Stomach smooth muscle (tissue), 2 donors: ENCODE measurements at regions not wholly inside any gene's neighbourhood (a gene's known extent, or its start where the extent isn't known, plus 50 kb on each side); places are given as distances from the start of the nearest gene placed in this dataset.
"Not testable (repeated sequence)": the region's sequence is repeated elsewhere in the genome, so short reads cannot be mapped to it uniquely, and the experiment has no call there.

ENCODE experiments used
- H3K27ac ChIP-seq: one replicate; pipeline ENCODE4 v1.7.0; 2013; ENCODE audit warnings: mild to moderate bottlenecking, low read length, inconsistent platforms
- H3K27me3 ChIP-seq, 2 donors: one replicate each; pipeline ENCODE4 v1.7.0; 2013; ENCODE audit warnings: low read length in 2 of 2; ENCODE audit not compliant: insufficient read depth in 2 of 2, control insufficient read depth in 1 of 2
- H3K36me3 ChIP-seq, 2 donors: one replicate each; pipeline ENCODE4 v1.7.0; 2013; ENCODE audit warnings: low read length in 2 of 2; ENCODE audit not compliant: control insufficient read depth in 2 of 2, insufficient read depth in 2 of 2
- H3K4me1 ChIP-seq: one replicate; pipeline ENCODE4 v1.7.0; 2013; ENCODE audit warnings: low read length; ENCODE audit not compliant: control insufficient read depth, insufficient read depth
- H3K4me3 ChIP-seq, 2 donors: one replicate each; pipeline ENCODE4 v1.7.0; 2013; ENCODE audit warnings: low read length in 2 of 2
- H3K9ac ChIP-seq, 2 donors: one replicate each; pipeline ENCODE4 v1.7.0; 2013; ENCODE audit warnings: low read length in 2 of 2, mild to moderate bottlenecking in 1 of 2
- H3K9me3 ChIP-seq, 2 donors: one replicate each; pipeline ENCODE4 v1.7.0; 2013; ENCODE audit warnings: low read length in 2 of 2; ENCODE audit not compliant: control insufficient read depth in 2 of 2
- donor health status: healthy.
- donor health status: Pancreatic carcinoma.

- no peak overlapping the region for H3K9ac ChIP-seq
Observed at GRCh38 chr10:90023950-90024349, 322.6 kb downstream of the KIF20B start.

GRCh38 chr10:90028312-90028711, 326.9 kb downstream of the KIF20B start:
- H3K9ac ChIP-seq = no peak overlapping the region
- no peak overlapping the region for H3K27ac ChIP-seq
- no peaks in the 10 kb centered on the region for H3K27me3 ChIP-seq
- no peaks in the 10 kb centered on the region for H3K36me3 ChIP-seq
- no peaks in the 10 kb centered on the region for H3K4me1 ChIP-seq
- no peak overlapping the region for H3K4me3 ChIP-seq
- H3K9me3 ChIP-seq = peaks cover 0 to 4% of the 10 kb centered on the region in 2 donors

More at GRCh38 chr10:90023950-90024349, 322.6 kb downstream of the KIF20B start:
- no peak overlapping the region for H3K27ac ChIP-seq
- H3K36me3 ChIP-seq = no peaks in the 10 kb centered on the region
- H3K27me3 ChIP-seq = no peaks in the 10 kb centered on the region
- no peaks in the 10 kb centered on the region for H3K9me3 ChIP-seq
- H3K4me3 ChIP-seq = no peak overlapping the region
- no peaks in the 10 kb centered on the region for H3K4me1 ChIP-seq

DNA sequence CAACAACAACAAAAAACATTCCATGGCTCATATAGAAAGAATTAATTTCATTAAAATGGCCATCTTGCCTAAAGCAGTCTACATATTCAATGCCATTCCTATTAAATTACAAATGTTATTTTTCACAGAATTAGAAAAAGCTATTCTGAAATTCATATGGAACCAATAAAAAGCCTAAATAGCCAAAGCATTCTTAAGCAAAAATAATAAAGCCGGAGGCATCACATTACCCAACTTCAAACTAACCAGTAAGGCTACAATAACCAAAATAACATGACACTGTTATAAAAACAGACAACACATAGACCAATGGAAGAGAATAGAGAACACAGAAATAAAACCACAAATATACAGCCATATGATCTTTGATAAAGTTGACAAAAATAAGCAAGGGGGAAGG, 330.4 kb downstream of the KIF20B start:
- H3K27me3 ChIP-seq = no peaks in the 10 kb centered on the region
- no peaks in the 10 kb centered on the region for H3K36me3 ChIP-seq
- H3K4me3 ChIP-seq = no peak overlapping the region
- no peak overlapping the region for H3K27ac ChIP-seq
- peaks cover 0 to 4% of the 10 kb centered on the region in 2 donors for H3K9me3 ChIP-seq
- no peaks in the 10 kb centered on the region for H3K4me1 ChIP-seq
- H3K9ac ChIP-seq = no peak overlapping the region

DNA sequence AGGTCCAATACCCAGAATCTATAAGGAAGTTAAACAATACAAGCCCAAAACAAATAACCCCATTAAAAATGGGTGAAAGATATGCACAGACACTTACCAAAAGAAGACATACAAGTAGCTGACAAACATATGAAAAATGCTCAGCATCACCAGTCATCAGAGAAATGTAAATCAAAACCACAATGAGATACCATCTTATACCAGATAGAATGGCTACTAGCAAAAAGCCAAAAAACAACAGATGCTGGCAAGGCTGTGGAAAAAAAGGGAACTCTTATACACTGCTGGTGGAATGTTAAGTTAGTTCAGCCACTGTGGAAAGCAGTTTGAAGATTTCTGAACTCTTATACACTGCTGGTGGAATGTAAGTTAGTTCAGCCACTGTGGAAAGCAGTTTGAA, 331.1 kb downstream of the KIF20B start:
- Histone ChIP-seq H3K9me3 (peaks cover 0 to 4% of the 10 kb centered on the region in 2 donors), H3K27me3 (no peaks in the 10 kb centered on the region), H3K27ac (no peak overlapping the region), H3K36me3 (no peaks in the 10 kb centered on the region), H3K4me1 (no peaks in the 10 kb centered on the region), H3K9ac (no peak overlapping the region), H3K4me3 (no peak overlapping the region)

DNA sequence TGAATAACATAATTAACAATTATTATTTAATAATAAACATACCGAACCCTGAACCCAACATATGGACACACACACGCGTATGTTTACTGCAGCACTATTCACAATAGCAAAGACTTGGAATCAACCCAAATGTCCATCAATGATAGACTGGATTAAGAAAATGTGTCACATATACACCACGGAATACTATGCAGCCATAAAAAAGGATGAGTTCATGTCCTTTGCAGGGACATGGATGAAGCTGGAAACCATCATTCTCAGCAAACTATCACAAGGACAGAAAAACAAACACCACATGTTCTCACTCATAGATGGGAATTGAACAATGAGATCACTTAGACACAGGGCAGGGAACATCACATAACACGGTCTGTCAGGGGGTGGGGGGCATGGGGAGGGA, 333.5 kb downstream of the KIF20B start:
- not testable (repeated sequence) for H3K27ac ChIP-seq, H3K4me3 ChIP-seq, H3K4me1 ChIP-seq, H3K9ac ChIP-seq, H3K36me3 ChIP-seq, H3K9me3 ChIP-seq, H3K27me3 ChIP-seq

GRCh38 chr10:90041585-90041984, 340.2 kb downstream of the KIF20B start:
- no peaks in the 10 kb centered on the region for H3K9me3 ChIP-seq
- H3K27ac ChIP-seq = no peak overlapping the region

GRCh38 chr10:90042075-90042474, 340.7 kb downstream of the KIF20B start:
- H3K27ac ChIP-seq = no peak overlapping the region

More at GRCh38 chr10:90041585-90041984, 340.2 kb downstream of the KIF20B start:
- H3K36me3 ChIP-seq = no peaks in the 10 kb centered on the region
- H3K27me3 ChIP-seq = no peaks in the 10 kb centered on the region
- no peak overlapping the region for H3K9ac ChIP-seq
- H3K4me3 ChIP-seq = no peak overlapping the region
- no peaks in the 10 kb centered on the region for H3K4me1 ChIP-seq

DNA sequence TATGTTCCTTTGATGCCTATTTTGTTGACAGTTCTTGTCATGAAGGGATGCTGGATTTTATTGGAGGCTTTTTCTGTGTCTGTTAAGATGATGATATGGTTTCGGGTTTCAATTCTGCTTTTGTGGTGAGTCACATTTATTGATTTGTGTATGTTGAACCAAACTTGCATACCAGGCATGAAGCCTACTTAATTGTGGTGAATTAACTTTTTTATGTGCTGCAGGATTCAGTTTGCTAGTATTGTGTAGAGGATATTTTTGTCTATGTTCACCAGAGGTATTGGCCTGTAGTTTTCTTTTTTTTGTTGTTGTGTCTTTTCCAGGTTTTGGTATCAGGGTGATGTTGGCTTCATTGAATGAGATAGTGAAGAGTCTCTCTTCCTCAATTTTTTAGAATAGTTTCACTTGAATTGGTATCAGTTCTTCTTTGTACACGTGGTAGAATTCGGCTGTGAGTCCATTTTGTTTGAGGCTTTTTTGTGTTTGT, 345.9 kb downstream of the KIF20B start:
- Histone ChIP-seq H3K4me1 (no peaks in the 10 kb centered on the region), H3K9ac (no peak overlapping the region), H3K9me3 (no peaks in the 10 kb centered on the region), H3K36me3 (no peaks in the 10 kb centered on the region), H3K27me3 (no peaks in the 10 kb centered on the region), H3K27ac (no peak overlapping the region), H3K4me3 (no peak overlapping the region)

More at GRCh38 chr10:90042075-90042474, 340.7 kb downstream of the KIF20B start:
- H3K9me3 ChIP-seq = no peaks in the 10 kb centered on the region
- H3K27me3 ChIP-seq = no peaks in the 10 kb centered on the region
- H3K4me1 ChIP-seq = no peaks in the 10 kb centered on the region
- H3K9ac ChIP-seq = no peak overlapping the region
- no peak overlapping the region for H3K4me3 ChIP-seq
- H3K36me3 ChIP-seq = no peaks in the 10 kb centered on the region

DNA sequence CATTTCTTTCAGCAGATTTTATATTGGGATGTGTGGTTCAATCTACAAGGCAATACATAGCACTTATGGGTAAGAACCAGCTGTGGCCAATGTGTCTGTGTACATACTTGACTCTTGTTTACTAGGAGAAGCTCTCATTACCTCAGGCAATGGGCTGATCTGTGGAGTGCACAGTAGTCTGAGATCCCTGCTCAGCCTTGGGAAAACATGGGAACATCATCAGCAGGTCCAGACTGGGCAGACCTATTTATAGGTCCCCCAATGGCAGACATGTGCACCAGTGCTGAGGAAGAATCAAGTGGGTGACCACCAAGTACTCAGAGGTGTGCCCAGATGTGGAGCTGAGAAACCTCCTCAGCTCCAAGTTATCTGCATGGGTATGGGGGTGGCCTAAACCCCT, 349.7 kb downstream of the KIF20B start:
- Histone ChIP-seq H3K9ac (no peak overlapping the region), H3K36me3 (no peaks in the 10 kb centered on the region), H3K27me3 (no peaks in the 10 kb centered on the region), H3K9me3 (no peaks in the 10 kb centered on the region), H3K4me3 (no peak overlapping the region), H3K4me1 (no peaks in the 10 kb centered on the region), H3K27ac (no peak overlapping the region)

- Histone ChIP-seq H3K4me1 (no peaks in the 10 kb centered on the region), H3K36me3 (no peaks in the 10 kb centered on the region), H3K27ac (no peak overlapping the region), H3K9ac (no peak overlapping the region), H3K4me3 (no peak overlapping the region), H3K27me3 (no peaks in the 10 kb centered on the region), H3K9me3 (no peaks in the 10 kb centered on the region)
Observed at GRCh38 chr10:90051474-90051873, 350.1 kb downstream of the KIF20B start.

DNA sequence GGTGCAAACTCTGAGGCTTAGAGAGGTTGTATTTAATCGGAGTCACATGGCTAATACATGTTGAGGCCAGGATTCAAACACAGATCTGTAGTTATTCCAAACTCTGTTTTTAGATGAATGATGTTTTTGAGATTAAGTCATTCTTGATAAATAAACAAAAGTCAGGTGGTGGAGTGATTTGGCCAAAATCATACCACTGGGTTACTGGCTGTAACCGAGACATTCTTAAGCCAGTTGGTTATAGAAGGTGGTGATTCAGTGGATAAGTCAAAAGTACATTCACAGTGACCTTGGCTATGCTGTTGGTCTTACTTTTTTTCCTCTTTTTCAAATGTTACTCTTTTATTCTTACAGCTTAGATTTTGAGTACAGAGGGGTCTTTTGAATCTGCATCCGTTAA, 361.4 kb downstream of the KIF20B start:
- no peak overlapping the region for H3K9ac ChIP-seq
- H3K27me3 ChIP-seq = no peaks in the 10 kb centered on the region
- no peaks in the 10 kb centered on the region for H3K4me1 ChIP-seq
- H3K9me3 ChIP-seq = no peaks in the 10 kb centered on the region
- H3K4me3 ChIP-seq = no peak overlapping the region
- no peaks in the 10 kb centered on the region for H3K36me3 ChIP-seq
- no peak overlapping the region for H3K27ac ChIP-seq
